CD14-positive monocyte (primary cell): ENCODE measurements at regions not wholly inside any gene's neighbourhood (a gene's known extent, or its start where the extent isn't known, plus 50 kb on each side); places are given as distances from the start of the nearest gene placed in this dataset.

Source experiments
- DNase-seq, 3 donors: peaks; one replicate each; pipeline ENCODE4 v3.0.0-alpha.2; 2011 to 2022
- H2AFZ ChIP-seq: 2 replicates; pipeline ENCODE4 v1.6.0; 2012; ENCODE audit warnings: mild to moderate bottlenecking, low read depth, low read length, inconsistent platforms; ENCODE audit not compliant: insufficient read depth, poor library complexity, severe bottlenecking
- H3K27ac ChIP-seq, 2 donors: 1 replicate in 1 of 2; 2 replicates in 1 of 2; pipeline ENCODE4 v1.5.1; 2012 to 2013; ENCODE audit warnings: low read length in 2 of 2, control low read depth in 1 of 2, inconsistent platforms in 1 of 2, low read depth in 1 of 2, mild to moderate bottlenecking in 1 of 2
- H3K27me3 ChIP-seq, 2 donors: one replicate each; pipeline versions ENCODE4 v1.6.0 to v1.6.1; 2011 to 2013; ENCODE audit warnings: low read length in 2 of 2; ENCODE audit not compliant: control insufficient read depth in 2 of 2, insufficient read depth in 2 of 2
- H3K36me3 ChIP-seq, 2 donors: replicated peaks in 1 of 2; 1 replicate in 1 of 2; 2 replicates in 1 of 2; pipeline versions ENCODE4 v1.5.1 to v1.6.1; 2012 to 2013; ENCODE audit warnings: low read length in 2 of 2, control low read depth in 1 of 2, inconsistent platforms in 1 of 2, mild to moderate bottlenecking in 1 of 2; ENCODE audit not compliant: insufficient read depth in 2 of 2, control insufficient read depth in 1 of 2
- H3K4me1 ChIP-seq, 2 donors: 1 replicate in 1 of 2; 2 replicates in 1 of 2; pipeline versions ENCODE4 v1.5.1 to v1.6.1; 2012 to 2013; ENCODE audit warnings: low read length in 2 of 2, control low read depth in 1 of 2, inconsistent platforms in 1 of 2, mild to moderate bottlenecking in 1 of 2, moderate library complexity in 1 of 2; ENCODE audit not compliant: insufficient read depth in 2 of 2, control insufficient read depth in 1 of 2
- H3K4me2 ChIP-seq: replicated peaks from 2 replicates; pipeline ENCODE3; 2012; ENCODE audit warnings: low read length, moderate library complexity, mild to moderate bottlenecking; ENCODE audit not compliant: poor library complexity, severe bottlenecking; ENCODE audit errors: extremely low read depth
- H3K4me3 ChIP-seq, 3 experiments: fragments of 200-600 bp in 1 of 3; sonication (generic) in 1 of 3; replicated peaks in 1 of 3; 1 replicate in 2 of 3; 2 replicates in 1 of 3; pipeline ENCODE4 v1.5.1; 2011 to 2013; ENCODE audit warnings: low read length in 3 of 3, mild to moderate bottlenecking in 3 of 3, control low read depth in 2 of 3, low read depth in 2 of 3, inconsistent platforms in 1 of 3, moderate library complexity in 1 of 3
- H3K79me2 ChIP-seq: 2 replicates; pipeline ENCODE4 v1.6.0; 2012; ENCODE audit warnings: mild to moderate bottlenecking, control low read depth, inconsistent platforms, low read length, moderate library complexity; ENCODE audit not compliant: insufficient read depth
- H3K9ac ChIP-seq: 2 replicates; pipeline ENCODE4 v1.6.0; 2017; ENCODE audit warnings: low read length, mild to moderate bottlenecking; ENCODE audit not compliant: insufficient read depth, poor library complexity, severe bottlenecking
- H3K9me3 ChIP-seq, 2 donors: replicated peaks in 1 of 2; 1 replicate in 1 of 2; 2 replicates in 1 of 2; pipeline versions ENCODE4 v1.5.1 to v1.6.1; 2012 to 2013; ENCODE audit warnings: low read length in 2 of 2, control low read depth in 1 of 2; ENCODE audit not compliant: control insufficient read depth in 1 of 2, insufficient read depth in 1 of 2
- H4K20me1 ChIP-seq: 2 replicates; pipeline ENCODE4 v1.6.0; 2012; ENCODE audit warnings: mild to moderate bottlenecking, low read length, control low read depth, moderate library complexity; ENCODE audit not compliant: insufficient read depth
- H3K27ac Mint-ChIP-seq, 7 donors: one replicate each; pipeline ENCODE4 v1.8.0; 2020; ENCODE audit warnings: mild to moderate bottlenecking in 7 of 7, mixed read lengths in 7 of 7, moderate library complexity in 6 of 7, inconsistent platforms in 2 of 7
- H3K27me3 Mint-ChIP-seq, 3 donors: one replicate each; pipeline ENCODE4 v1.8.0; 2021 to 2022; ENCODE audit warnings: low read depth in 3 of 3, mild to moderate bottlenecking in 3 of 3, mixed read lengths in 3 of 3, moderate library complexity in 3 of 3, inconsistent platforms in 1 of 3
- H3K36me3 Mint-ChIP-seq, 2 donors: one replicate each; pipeline ENCODE4 v1.8.0; 2020; ENCODE audit warnings: mixed read lengths in 2 of 2, inconsistent platforms in 1 of 2, mild to moderate bottlenecking in 1 of 2
- H3K4me1 Mint-ChIP-seq: one replicate; pipeline ENCODE4 v1.8.0; 2020; ENCODE audit warnings: mild to moderate bottlenecking, mixed read lengths
- H3K4me3 Mint-ChIP-seq, 2 donors: one replicate each; pipeline ENCODE4 v1.8.0; 2020; ENCODE audit warnings: mild to moderate bottlenecking in 2 of 2, mixed read lengths in 2 of 2, moderate library complexity in 1 of 2
- H3K9me3 Mint-ChIP-seq, 7 donors: one replicate each; pipeline ENCODE4 v1.8.0; 2020 to 2022; ENCODE audit warnings: mixed read lengths in 7 of 7, mild to moderate bottlenecking in 6 of 7, moderate library complexity in 6 of 7, inconsistent platforms in 2 of 7
- CTCF ChIP-seq: fragments of 200-600 bp; IDR thresholded peaks from one replicate; pipeline ENCODE4 v1.8.0; 2022; ENCODE audit warnings: antibody characterized with exemption, mild to moderate bottlenecking
- WGBS: methylation state at CpG from one replicate; pipeline ENCODE4 v1.1.5; 2013; ENCODE audit warnings: missing lambda C conversion rate; ENCODE audit not compliant: insufficient coverage; 5-methylcytosine and 5-hydroxymethylcytosine counted together
- intact Hi-C, 2 donors: fragments of 100-400 bp; cut with micrococcal nuclease; formaldehyde crosslinking; loops; one replicate each; pipeline versions ENCODE4 v1.15.0 to v1.15.1; 2023

DNA sequence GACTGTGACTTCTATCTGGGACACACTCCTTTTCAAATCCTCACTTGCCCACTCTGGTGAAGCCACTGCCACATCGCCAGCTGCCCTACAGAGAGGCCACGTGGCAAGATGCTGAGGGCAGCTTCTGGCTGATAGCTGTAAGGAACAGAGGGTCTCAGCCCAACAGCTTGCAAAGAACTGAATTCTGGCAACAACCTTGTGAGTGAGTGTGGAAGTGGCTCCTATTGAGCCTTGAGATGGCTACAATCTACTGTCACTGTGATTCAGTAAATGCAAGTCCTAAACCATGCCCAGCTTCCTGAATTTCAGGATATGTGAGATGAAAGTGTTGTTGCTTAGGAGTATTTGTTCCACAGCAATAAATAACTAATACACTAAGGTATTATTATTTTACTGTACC, 314.3 kb upstream of the TMTC4 start:
- Mint-ChIP-seq H3K9me3 (peaks cover 2 to 9% (median 7%) of the 10 kb centered on the region in 7 donors), H3K4me1 (no peaks in the 10 kb centered on the region), H3K27me3 (peaks cover 0 to 1% (median 0%) of the 10 kb centered on the region in 3 donors), H3K27ac (no peak overlapping the region), H3K4me3 (no peak overlapping the region), H3K36me3 (no peaks in the 10 kb centered on the region)
- Histone ChIP-seq H3K27me3 (no peaks in the 10 kb centered on the region), H3K36me3 (no peaks in the 10 kb centered on the region), H2AFZ (no peak overlapping the region), H3K79me2 (no peaks in the 10 kb centered on the region), H3K27ac (no peak overlapping the region), H3K9ac (no peak overlapping the region), H3K9me3 (no peaks in the 10 kb centered on the region), H3K4me1 (no peaks in the 10 kb centered on the region), H3K4me2 (no peak overlapping the region), H3K4me3 (no peak overlapping the region), H4K20me1 (no peaks in the 10 kb centered on the region)
- intact Hi-C loops: no loop called here
- TF ChIP-seq CTCF: no peak
- no peak for DNase-seq
- 60% methylated on average over 1 of the region's 2 CpGs for WGBS

GRCh38 chr13:100987948-100988347, 313.4 kb upstream of the TMTC4 start:
- DNase-seq: no peak
- Histone ChIP-seq H3K4me1 (no peaks in the 10 kb centered on the region), H3K9ac (no peak overlapping the region), H3K36me3 (no peaks in the 10 kb centered on the region), H3K4me3 (no peak overlapping the region), H4K20me1 (no peaks in the 10 kb centered on the region), H3K9me3 (no peaks in the 10 kb centered on the region), H3K79me2 (no peaks in the 10 kb centered on the region), H3K4me2 (no peak overlapping the region), H3K27me3 (no peaks in the 10 kb centered on the region), H2AFZ (no peak overlapping the region), H3K27ac (no peak overlapping the region)
- no peak for TF ChIP-seq CTCF
- H3K36me3 Mint-ChIP-seq: no peaks in the 10 kb centered on the region
- WGBS: 75% methylated on average over 3 of the region's 5 CpGs
- intact Hi-C loops: no loop called here
- peaks cover 0 to 1% (median 0%) of the 10 kb centered on the region in 3 donors for H3K27me3 Mint-ChIP-seq
- no peaks in the 10 kb centered on the region for H3K4me1 Mint-ChIP-seq
- H3K27ac Mint-ChIP-seq: no peak overlapping the region
- no peak overlapping the region for H3K4me3 Mint-ChIP-seq
- H3K9me3 Mint-ChIP-seq: peaks cover 0 to 9% (median 5%) of the 10 kb centered on the region in 7 donors
